ENCODE measurements at regions not wholly inside any gene's neighbourhood (a gene's known extent, or its start where the extent isn't known, plus 50 kb on each side); places are given as distances from the start of the nearest gene placed in this dataset.

DNA sequence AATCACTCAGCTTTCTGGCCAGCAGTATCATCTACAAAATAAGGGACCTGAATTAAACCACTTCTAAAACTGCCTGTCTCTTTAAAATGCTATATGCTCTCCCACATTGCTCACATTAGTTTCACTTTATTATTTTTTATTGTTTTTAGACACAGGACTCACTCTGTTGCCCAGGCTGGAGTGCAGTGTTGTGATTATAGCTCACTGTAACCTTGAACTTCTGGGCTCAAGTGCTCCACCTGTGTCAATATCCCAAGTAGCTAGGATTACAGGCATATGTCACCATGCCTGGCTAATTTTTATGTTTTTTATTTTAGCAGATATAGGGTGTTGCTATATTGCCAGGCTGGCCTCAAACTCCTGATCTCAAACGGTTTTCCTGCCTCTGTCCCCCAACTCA, 591.3 kb upstream of the ZNF804A start:
- DNase-seq (ENCODE audit: low spot score) (no peak), ATAC-seq (ENCODE audit: low read depth) (no peak)
- Histone ChIP-seq H3K9me3 (ENCODE audit: severe bottlenecking) (no peaks in the 10 kb centered on the region), H3K4me3 (ENCODE audit: severe bottlenecking) (no peak overlapping the region), H3K27me3 (ENCODE audit: insufficient read depth, poor library complexity, severe bottlenecking) (no peaks in the 10 kb centered on the region), H3K27ac (ENCODE audit: poor library complexity, severe bottlenecking) (no peak overlapping the region), H3K36me3 (ENCODE audit: low read depth) (no peaks in the 10 kb centered on the region), H3K4me1 (ENCODE audit: insufficient read depth, poor library complexity, severe bottlenecking) (no peaks in the 10 kb centered on the region)
- TF ChIP-seq CTCF (IDR thresholded peaks at IDR 0.05; ENCODE audit: poor library complexity, severe bottlenecking), result no peak

DNA sequence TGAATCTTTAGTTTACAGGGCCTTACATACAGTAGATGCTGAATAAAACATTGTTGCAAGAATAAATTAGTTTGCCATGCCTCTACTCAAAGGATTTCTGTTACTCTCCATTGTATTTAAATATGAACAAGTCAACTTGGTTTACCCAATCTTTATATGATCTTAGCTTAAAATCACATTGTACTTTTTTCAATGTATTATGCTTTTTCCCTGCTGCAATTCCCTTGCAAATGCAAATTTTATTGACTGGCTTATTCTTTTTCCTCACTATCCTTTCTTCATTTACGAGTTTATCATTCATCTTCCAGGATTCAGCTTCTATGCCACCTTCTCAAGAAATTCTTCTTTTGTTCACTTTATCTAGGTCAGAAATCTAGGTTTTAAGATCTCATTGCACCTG, 571.4 kb upstream of the ZNF804A start:
- Histone ChIP-seq H3K4me1 (ENCODE audit: insufficient read depth, poor library complexity, severe bottlenecking) (peaks cover 9% of the 10 kb centered on the region), H3K36me3 (ENCODE audit: low read depth) (no peaks in the 10 kb centered on the region), H3K27me3 (ENCODE audit: insufficient read depth, poor library complexity, severe bottlenecking) (no peaks in the 10 kb centered on the region), H3K4me3 (ENCODE audit: severe bottlenecking) (no peak overlapping the region), H3K27ac (ENCODE audit: poor library complexity, severe bottlenecking) (no peak overlapping the region), H3K9me3 (ENCODE audit: severe bottlenecking) (no peaks in the 10 kb centered on the region)
- TF ChIP-seq CTCF (IDR thresholded peaks at IDR 0.05; ENCODE audit: poor library complexity, severe bottlenecking), result no peak
- no peak for DNase-seq (ENCODE audit: low spot score)
- ATAC-seq (ENCODE audit: low read depth), result no peak

- no peaks in the 10 kb centered on the region for H3K4me1 ChIP-seq (ENCODE audit: insufficient read depth, poor library complexity, severe bottlenecking)
- no peak overlapping the region for H3K4me3 ChIP-seq (ENCODE audit: severe bottlenecking)
- no peak overlapping the region for H3K27ac ChIP-seq (ENCODE audit: poor library complexity, severe bottlenecking)
- ATAC-seq (ENCODE audit: low read depth), result no peak
- H3K27me3 ChIP-seq (ENCODE audit: insufficient read depth, poor library complexity, severe bottlenecking), result no peaks in the 10 kb centered on the region
- DNase-seq (ENCODE audit: low spot score), result no peak
- no peaks in the 10 kb centered on the region for H3K9me3 ChIP-seq (ENCODE audit: severe bottlenecking)
- no peak for TF ChIP-seq CTCF (IDR thresholded peaks at IDR 0.05; ENCODE audit: poor library complexity, severe bottlenecking)
- no peaks in the 10 kb centered on the region for H3K36me3 ChIP-seq (ENCODE audit: low read depth)
Measured at GRCh38 chr2:184030245-184030644, 568.1 kb upstream of the ZNF804A start.

- TF ChIP-seq CTCF (IDR thresholded peaks at IDR 0.05; ENCODE audit: poor library complexity, severe bottlenecking), result no peak
- H3K4me1 ChIP-seq (ENCODE audit: insufficient read depth, poor library complexity, severe bottlenecking), result no peaks in the 10 kb centered on the region
- H3K27me3 ChIP-seq (ENCODE audit: insufficient read depth, poor library complexity, severe bottlenecking), result no peaks in the 10 kb centered on the region
- no peak overlapping the region for H3K4me3 ChIP-seq (ENCODE audit: severe bottlenecking)
- H3K9me3 ChIP-seq (ENCODE audit: severe bottlenecking), result no peaks in the 10 kb centered on the region
- ATAC-seq (ENCODE audit: low read depth) (no peak), DNase-seq (ENCODE audit: low spot score) (no peak)
- H3K27ac ChIP-seq (ENCODE audit: poor library complexity, severe bottlenecking), result no peak overlapping the region
- no peaks in the 10 kb centered on the region for H3K36me3 ChIP-seq (ENCODE audit: low read depth)
Measured at GRCh38 chr2:184030989-184031388, 567.3 kb upstream of the ZNF804A start.

DNA sequence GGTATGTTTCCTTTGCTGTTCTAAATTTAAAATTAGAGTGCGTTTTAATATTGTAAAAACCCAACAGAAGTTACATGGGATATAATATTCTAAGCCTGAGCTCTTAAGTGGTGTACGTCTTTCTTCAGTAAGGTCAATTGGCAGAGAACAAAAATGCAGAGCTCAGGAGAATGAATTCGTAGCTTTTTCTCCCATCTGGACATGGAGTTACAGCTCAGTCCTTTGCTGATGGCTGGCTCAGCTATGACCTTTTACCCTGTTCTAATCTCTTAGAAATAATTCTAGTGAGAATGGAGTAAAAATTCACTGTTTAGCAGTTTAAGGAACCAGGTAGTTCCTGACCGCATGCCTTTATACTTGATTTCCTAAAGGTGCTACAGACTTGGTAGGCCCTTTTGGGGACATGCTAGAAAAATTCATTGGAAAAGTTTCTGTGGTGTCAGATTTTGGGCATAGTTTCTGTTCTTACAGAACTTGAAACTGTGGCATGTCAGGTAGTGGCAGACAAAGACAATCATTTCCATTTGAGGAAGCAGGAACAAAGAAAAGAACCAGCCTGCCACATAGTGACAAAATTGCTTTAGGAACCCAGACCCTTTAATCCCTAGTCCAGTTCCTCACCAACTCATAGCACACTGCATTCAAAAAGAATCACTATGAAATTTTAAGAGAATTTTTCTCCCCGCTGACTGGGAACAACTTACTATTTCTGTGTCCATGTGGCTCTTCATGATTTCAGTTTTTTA, 566.8 kb upstream of the ZNF804A start:
- Histone ChIP-seq H3K27ac (ENCODE audit: poor library complexity, severe bottlenecking) (no peak overlapping the region), H3K36me3 (ENCODE audit: low read depth) (no peaks in the 10 kb centered on the region), H3K4me1 (ENCODE audit: insufficient read depth, poor library complexity, severe bottlenecking) (no peaks in the 10 kb centered on the region), H3K4me3 (ENCODE audit: severe bottlenecking) (no peak overlapping the region), H3K9me3 (ENCODE audit: severe bottlenecking) (no peaks in the 10 kb centered on the region), H3K27me3 (ENCODE audit: insufficient read depth, poor library complexity, severe bottlenecking) (no peaks in the 10 kb centered on the region)
- ATAC-seq (ENCODE audit: low read depth), result no peak
- no peak for TF ChIP-seq CTCF (IDR thresholded peaks at IDR 0.05; ENCODE audit: poor library complexity, severe bottlenecking)
- DNase-seq (ENCODE audit: low spot score), result no peak
